Heart left ventricle (tissue), 16 donors: ENCODE measurements at regions not wholly inside any gene's neighbourhood (a gene's known extent, or its start where the extent isn't known, plus 50 kb on each side); places are given as distances from the start of the nearest gene placed in this dataset.

Experiments
- ATAC-seq, 4 donors: fragments of 200-7000 bp; cut with Tn5 transposase; one replicate each; pipeline ENCODE4 v1.9.1; 2020 to 2022; ENCODE audit warnings: moderate library complexity in 4 of 4, mild to moderate bottlenecking in 3 of 4, moderate number of reproducible peaks in 1 of 4
- DNase-seq, 5 donors: peaks; one replicate each; pipeline ENCODE4 v3.0.0-alpha.2; 2020
- H3K27ac ChIP-seq, 12 donors: fragments of 200-600 bp; sonication (generic) in 4 of 12; one replicate each; pipeline versions ENCODE4 v1.5.0 to v1.8.0; 2016 to 2022; ENCODE audit warnings: mild to moderate bottlenecking in 2 of 12
- H3K27me3 ChIP-seq, 9 donors: fragments of 200-600 bp; sonication (generic) in 2 of 9; one replicate each; pipeline versions ENCODE4 v1.5.1 to v1.8.0; 2016 to 2022; ENCODE audit warnings: mild to moderate bottlenecking in 3 of 9
- H3K36me3 ChIP-seq, 9 donors: fragments of 200-600 bp; sonication (generic) in 2 of 9; one replicate each; pipeline versions ENCODE4 v1.5.0 to v1.8.0; 2018 to 2022; ENCODE audit warnings: mild to moderate bottlenecking in 2 of 9
- H3K4me1 ChIP-seq, 12 donors: fragments of 200-600 bp; sonication (generic) in 4 of 12; one replicate each; pipeline versions ENCODE4 v1.5.0 to v1.8.0; 2016 to 2022; ENCODE audit warnings: mild to moderate bottlenecking in 3 of 12
- H3K4me3 ChIP-seq, 12 donors: fragments of 200-600 bp; sonication (generic) in 4 of 12; one replicate each; pipeline versions ENCODE4 v1.5.0 to v1.8.0; 2017 to 2022; ENCODE audit warnings: mild to moderate bottlenecking in 9 of 12, moderate library complexity in 4 of 12
- H3K9me3 ChIP-seq, 12 donors: fragments of 200-600 bp; sonication (generic) in 4 of 12; one replicate each; pipeline versions ENCODE4 v1.5.0 to v1.8.0; 2016 to 2022; ENCODE audit warnings: mild to moderate bottlenecking in 1 of 12
- CTCF ChIP-seq, 12 donors: fragments of 200-600 bp; sonication (generic) in 4 of 12; IDR thresholded peaks; one replicate each; pipeline versions ENCODE4 v1.5.0 to v1.8.0; 2018 to 2022; ENCODE audit warnings: antibody characterized with exemption in 12 of 12, mild to moderate bottlenecking in 5 of 12
- POLR2A ChIP-seq, 2 donors: fragments of 450-650 bp; IDR thresholded peaks; one replicate each; pipeline ENCODE4 v1.6.1; 2017; ENCODE audit warnings: antibody characterized with exemption in 2 of 2, mild to moderate bottlenecking in 2 of 2, moderate library complexity in 2 of 2
- WGBS, 4 donors: extraction: QIAGEN DNeasy Blood & Tissue Kit in 2 of 4; methylation state at CpG; one replicate each; pipeline versions ENCODE4 v1.1.5 to v1.1.7; 2013 to 2018; 5-methylcytosine and 5-hydroxymethylcytosine counted together
- intact Hi-C, 10 donors: fragments of 100-400 bp; cut with DNase I; formaldehyde crosslinking; loops; one replicate each; pipeline versions ENCODE4 v1.11.1 to v1.14.2; 2022
- donor health status: ischemic (EF 13 %, LVEDD 7.1; RV severe dilation, severe dysfunction).
- donor health status: healthy with polysubstance abuse.
- donor health status: DM: no; HTN: yes; CAD: no.
- donor health status: DM: no; HTN: no; CAD: no.
- donor health status: ischemic (EF 25% LVEDD 6.9; RV normal size, moderate dysfunction).
- donor health status: ischemic (EF 25% LVEDD 5.7; RV mildly dilated, moderate dysfunction).
- donor health status: healthy.
- donor health status: DM: yes; HTN: yes; CAD: no.
- donor health status: ischemic (EF 35%, LVEDD 5.7; RV mildly dilated, moderate dysfunction).
- donor health status: nonischemic (EF 11% LVEDD 7.7; RV severe dilation, severe dysfunction).
- donor health status: DM: yes; HTN: yes; CAD: no.
- donor health status: PGD.
- donor health status: ischemic (EF 29% LVEDD 5.4; RV normal size, mild dysfunction).
- donor health status: nonischemic (EF 23%, LVEDD 6.1; RV moderate dilation, normal function).

- Histone ChIP-seq H3K27ac (no peak overlapping the region), H3K9me3 (no peaks in the 10 kb centered on the region), H3K4me1 (peaks cover 0 to 10% (median 0%) of the 10 kb centered on the region in 12 donors), H3K27me3 (peaks cover 12 to 64% (median 31%) of the 10 kb centered on the region in 9 donors), H3K4me3 (no peak overlapping the region), H3K36me3 (no peaks in the 10 kb centered on the region)
- DNase-seq (no peak), ATAC-seq (no peak)
- WGBS, 4 donors: 84 to 91% (median 88%) methylated on average over 5 of the region's 5 CpGs
- intact Hi-C loops: no loop called here
- no peak for TF ChIP-seq POLR2A (IDR thresholded peaks at IDR 0.05)
- TF ChIP-seq CTCF (IDR thresholded peaks at IDR 0.05): no peak
Measured at GRCh38 chr1:38579056-38579455, 280.5 kb downstream of the RRAGC start.

- H3K4me3 ChIP-seq: peak overlapping the region in 9 of 12 donors; percentile 6 to 32 (median 26)
- no peaks in the 10 kb centered on the region for H3K9me3 ChIP-seq
- H3K4me1 ChIP-seq: peaks cover 0 to 10% (median 0%) of the 10 kb centered on the region in 12 donors
- whole genome bisulfite sequencing, 4 donors: 3 to 5% (median 4%) methylated on average over 57 to 66 of the region's 66 CpGs
- peaks cover 12 to 62% (median 31%) of the 10 kb centered on the region in 9 donors for H3K27me3 ChIP-seq
- no peaks in the 10 kb centered on the region for H3K36me3 ChIP-seq
- DNase-seq: no peak
- no peak overlapping the region for H3K27ac ChIP-seq
- TF ChIP-seq POLR2A (IDR thresholded peaks at IDR 0.05) (no peak), CTCF (IDR thresholded peaks at IDR 0.05) (no peak)
- intact Hi-C loops: no loop called here
- ATAC-seq: no peak
Measured at GRCh38 chr1:38578271-38578951, 281.2 kb downstream of the RRAGC start.

- TF ChIP-seq POLR2A (IDR thresholded peaks at IDR 0.05): no peak
- TF ChIP-seq CTCF (IDR thresholded peaks at IDR 0.05): no peak
- H3K4me3 ChIP-seq: peak overlapping the region in 3 of 12 donors; percentile 6 to 28 (median 25)
- ATAC-seq: no peak
- H3K27ac ChIP-seq: no peak overlapping the region
- intact Hi-C loops: no loop called here
- H3K9me3 ChIP-seq: no peaks in the 10 kb centered on the region
- H3K27me3 ChIP-seq: peaks cover 12 to 62% (median 31%) of the 10 kb centered on the region in 9 donors
- WGBS, 4 donors: 18 to 23% (median 19%) methylated on average over 5 of the region's 5 CpGs
- H3K4me1 ChIP-seq: peaks cover 0 to 10% (median 0%) of the 10 kb centered on the region in 12 donors
- DNase-seq: no peak
- H3K36me3 ChIP-seq: no peaks in the 10 kb centered on the region
Measured at GRCh38 chr1:38577937-38578270, 281.7 kb downstream of the RRAGC start.

- Histone ChIP-seq H3K9me3 (no peaks in the 10 kb centered on the region), H3K4me1 (peaks cover 0 to 10% (median 0%) of the 10 kb centered on the region in 12 donors), H3K4me3 (no peak overlapping the region), H3K27me3 (peaks cover 12 to 62% (median 31%) of the 10 kb centered on the region in 9 donors), H3K36me3 (no peaks in the 10 kb centered on the region), H3K27ac (no peak overlapping the region)
- DNase-seq: no peak
- WGBS, 4 donors: 44 to 74% (median 51%) methylated on average over 4 of the region's 4 CpGs
- TF ChIP-seq CTCF (IDR thresholded peaks at IDR 0.05): no peak
- TF ChIP-seq POLR2A (IDR thresholded peaks at IDR 0.05): no peak
- no peak for ATAC-seq
- intact Hi-C loops: no loop called here
Measured at GRCh38 chr1:38577385-38577784, 282.2 kb downstream of the RRAGC start.
